ENCODE measurements at regions not wholly inside any gene's neighbourhood (a gene's known extent, or its start where the extent isn't known, plus 50 kb on each side); places are given as distances from the start of the nearest gene placed in this dataset.

GRCh38 chr5:2326601-2327000 is 424.9 kb downstream of the IRX2 start:
- Mint-ChIP-seq H3K9me3 (ENCODE audit: unreplicated experiment) (peaks cover 13% of the 10 kb centered on the region), H3K4me3 (ENCODE audit: unreplicated experiment) (no peak overlapping the region), H3K4me1 (ENCODE audit: insufficient read depth, unreplicated experiment) (no peaks in the 10 kb centered on the region), H3K27ac (ENCODE audit: low read depth, unreplicated experiment) (no peak overlapping the region), H3K27me3 (ENCODE audit: insufficient read depth, unreplicated experiment) (no peaks in the 10 kb centered on the region), H3K36me3 (ENCODE audit: insufficient read depth, unreplicated experiment) (no peaks in the 10 kb centered on the region)
- intact Hi-C loops (cut with micrococcal nuclease), result no loop called here
- no TSS peak for BruUV-seq (replicated peaks)
- DNase-seq (ENCODE audit: unreplicated experiment), result no peak
- POLR2A ChIA-PET, result no interaction called here
- CTCF ChIA-PET, result interaction anchor here (1.1 kb wide), 1 partner anchor 17 kb away, joined by 5 read pairs; no protein-coding TSS in a partner anchor
- TF ChIP-seq CTCF (IDR thresholded peaks at IDR 0.05; ENCODE audit: unreplicated experiment), result no peak

- Mint-ChIP-seq H3K9me3 (ENCODE audit: unreplicated experiment) (peaks cover 12% of the 10 kb centered on the region), H3K4me3 (ENCODE audit: unreplicated experiment) (no peak overlapping the region), H3K27me3 (ENCODE audit: insufficient read depth, unreplicated experiment) (no peaks in the 10 kb centered on the region), H3K4me1 (ENCODE audit: insufficient read depth, unreplicated experiment) (no peaks in the 10 kb centered on the region), H3K36me3 (ENCODE audit: insufficient read depth, unreplicated experiment) (no peaks in the 10 kb centered on the region), H3K27ac (ENCODE audit: low read depth, unreplicated experiment) (no peak overlapping the region)
- TF ChIP-seq CTCF (IDR thresholded peaks at IDR 0.05; ENCODE audit: unreplicated experiment), result no peak
- ChIA-PET CTCF (no interaction called here), POLR2A (interaction anchor here (0.6 kb wide), 2 partner anchors 71 to 235 kb away, joined by 3 read pairs; no protein-coding TSS in a partner anchor)
- intact Hi-C loops (cut with micrococcal nuclease), result no loop called here
- no TSS peak for BruUV-seq (replicated peaks)
- no peak for DNase-seq (ENCODE audit: unreplicated experiment)
Measured at GRCh38 chr5:2324788-2325187, 426.7 kb downstream of the IRX2 start.

- peak; percentile 30 for DNase-seq (ENCODE audit: unreplicated experiment)
- H3K36me3 Mint-ChIP-seq (ENCODE audit: insufficient read depth, unreplicated experiment), result no peaks in the 10 kb centered on the region
- ChIA-PET CTCF (interaction anchor here (0.7 kb wide), 1 partner anchor 569 kb away, joined by 5 read pairs; no protein-coding TSS in a partner anchor), POLR2A (no interaction called here)
- H3K4me1 Mint-ChIP-seq (ENCODE audit: insufficient read depth, unreplicated experiment), result no peaks in the 10 kb centered on the region
- no peaks in the 10 kb centered on the region for H3K27me3 Mint-ChIP-seq (ENCODE audit: insufficient read depth, unreplicated experiment)
- no peak overlapping the region for H3K27ac Mint-ChIP-seq (ENCODE audit: low read depth, unreplicated experiment)
- intact Hi-C loops (cut with micrococcal nuclease), result no loop called here
- BruUV-seq (replicated peaks), result no TSS peak
- no peak for TF ChIP-seq CTCF (IDR thresholded peaks at IDR 0.05; ENCODE audit: unreplicated experiment)
- H3K9me3 Mint-ChIP-seq (ENCODE audit: unreplicated experiment), result peaks cover 12% of the 10 kb centered on the region
- no peak overlapping the region for H3K4me3 Mint-ChIP-seq (ENCODE audit: unreplicated experiment)
Measured at GRCh38 chr5:2320611-2321010, 430.9 kb downstream of the IRX2 start.

GRCh38 chr5:2317540-2317939 is 433.9 kb downstream of the IRX2 start:
- DNase-seq (ENCODE audit: unreplicated experiment), result no peak
- no peak overlapping the region for H3K4me3 Mint-ChIP-seq (ENCODE audit: unreplicated experiment)
- POLR2A ChIA-PET, result no interaction called here
- no peak overlapping the region for H3K27ac Mint-ChIP-seq (ENCODE audit: low read depth, unreplicated experiment)
- H3K27me3 Mint-ChIP-seq (ENCODE audit: insufficient read depth, unreplicated experiment), result no peaks in the 10 kb centered on the region
- no peak for TF ChIP-seq CTCF (IDR thresholded peaks at IDR 0.05; ENCODE audit: unreplicated experiment)
- no peaks in the 10 kb centered on the region for H3K36me3 Mint-ChIP-seq (ENCODE audit: insufficient read depth, unreplicated experiment)
- BruUV-seq (replicated peaks), result no TSS peak
- CTCF ChIA-PET, result no interaction called here
- intact Hi-C loops (cut with micrococcal nuclease), result no loop called here
- H3K4me1 Mint-ChIP-seq (ENCODE audit: insufficient read depth, unreplicated experiment), result no peaks in the 10 kb centered on the region
- peaks cover 9% of the 10 kb centered on the region for H3K9me3 Mint-ChIP-seq (ENCODE audit: unreplicated experiment)

Data from MCF 10A (cell line).